HCT116 (cell line): ENCODE measurements at regions not wholly inside any gene's neighbourhood (a gene's known extent, or its start where the extent isn't known, plus 50 kb on each side); places are given as distances from the start of the nearest gene placed in this dataset.

Experiments used
- ATAC-seq: fragments of 200-7000 bp; cut with Tn5 transposase; 2 replicates; pipeline ENCODE4 v1.9.1; 2020; ENCODE audit warnings: mild to moderate bottlenecking, moderate library complexity
- BruUV-seq: library from RNA; stranded (reverse); fragments of 400-500 nt; replicated peaks from 2 replicates; lab custom pipeline; 2021; lab: Mats Ljungman, UMichigan
- CTCF ChIA-PET: fragments of 300-600 bp; sonication (Branson Sonifier 250); formaldehyde crosslinking; loops from one replicate; lab custom pipeline; 2021; ENCODE audit warnings: antibody characterized with exemption; lab: Charles Lee
- POLR2A ChIA-PET: fragments of 300-600, 350-600 bp; sonication (Branson Sonifier 250); formaldehyde crosslinking; loops from one replicate; lab custom pipeline; 2021; ENCODE audit warnings: antibody characterized with exemption; lab: Charles Lee
- RAD21 ChIA-PET, 2 experiments: fragments of 300-600 bp; sonication (Branson Sonifier 250); formaldehyde crosslinking; loops; one replicate each; lab custom pipeline; 2023; ENCODE audit warnings: low total read pairs in 2 of 2; ENCODE audit not compliant: uncharacterized antibody in 2 of 2, unreplicated experiment in 2 of 2, low non-redundant PET in 1 of 2; lab: Charles Lee
- DNase-seq: peaks from one replicate; pipeline ENCODE4 v3.0.0-alpha.2; 2010; ENCODE audit warnings: low read depth, low spot score
- H2AFZ ChIP-seq: fragments of 200-600 bp; shearing (Covaris generic), sonication (generic); 2 replicates; pipeline ENCODE4 v1.6.1; 2017; ENCODE audit warnings: low read depth, mixed run types, mixed read lengths, antibody characterized with exemption, low read length; ENCODE audit not compliant: poor library complexity, severe bottlenecking
- H3K27ac ChIP-seq: 2 replicates; pipeline ENCODE4 v1.5.1; 2012; ENCODE audit warnings: low read depth, low read length
- H3K27me3 ChIP-seq: fragments of 200-600 bp; sonication (generic); 2 replicates; pipeline ENCODE4 v1.6.1; 2016; ENCODE audit warnings: mixed run types, low read length, mixed read lengths; ENCODE audit not compliant: insufficient read depth
- H3K36me3 ChIP-seq, 2 experiments: fragments of 200-500 bp in 1 of 2; fragments of 200-600 bp in 1 of 2; sonication (Bioruptor generic) in 1 of 2; sonication (generic) in 1 of 2; 2 replicates each; pipeline versions ENCODE4 v1.5.1 to v1.6.1; 2014 to 2016; ENCODE audit warnings: low read length in 2 of 2, inconsistent platforms in 1 of 2, mixed read lengths in 1 of 2, mixed run types in 1 of 2; ENCODE audit not compliant: insufficient read depth in 2 of 2, control insufficient read depth in 1 of 2
- H3K4me1 ChIP-seq, 2 experiments: fragments of 200-600 bp in 1 of 2; sonication (generic) in 1 of 2; 2 replicates each; pipeline versions ENCODE4 v1.5.1 to v1.6.1; 2012 to 2017; ENCODE audit warnings: low read length in 2 of 2, inconsistent platforms in 1 of 2, mild to moderate bottlenecking in 1 of 2, mixed read lengths in 1 of 2, mixed run types in 1 of 2, moderate library complexity in 1 of 2; ENCODE audit not compliant: insufficient read depth in 2 of 2, control insufficient read depth in 1 of 2
- H3K4me2 ChIP-seq: fragments of 200-600 bp; sonication (generic); 2 replicates; pipeline ENCODE4 v1.6.1; 2017; ENCODE audit warnings: mixed run types, low read length, mixed read lengths
- H3K4me3 ChIP-seq, 2 experiments: fragments of 200-600 bp in 1 of 2; sonication (generic) in 1 of 2; replicated peaks in 1 of 2; 2 replicates each; pipeline ENCODE4 v1.5.1; 2011 to 2016; ENCODE audit warnings: low read length in 2 of 2, control low read depth in 1 of 2, low read depth in 1 of 2, mild to moderate bottlenecking in 1 of 2, mixed read lengths in 1 of 2, mixed run types in 1 of 2
- H3K79me2 ChIP-seq: fragments of 200-600 bp; sonication (generic); 2 replicates; pipeline ENCODE4 v1.6.1; 2017; ENCODE audit warnings: mild to moderate bottlenecking, mixed run types, low read length, moderate library complexity, mixed read lengths; ENCODE audit not compliant: insufficient read depth
- H3K9ac ChIP-seq: fragments of 200-600 bp; sonication (generic); 2 replicates; pipeline ENCODE4 v1.6.1; 2016; ENCODE audit warnings: low read length, mixed read lengths
- H3K9me2 ChIP-seq: fragments of 200-600 bp; sonication (generic), shearing (Covaris generic); 2 replicates; pipeline ENCODE4 v1.6.1; 2017; ENCODE audit warnings: mixed run types, mild to moderate bottlenecking, moderate library complexity; ENCODE audit not compliant: insufficient read depth
- H3K9me3 ChIP-seq, 2 experiments: fragments of 200-500 bp in 1 of 2; fragments of 200-600 bp in 1 of 2; sonication (Bioruptor generic) in 1 of 2; sonication (generic) in 1 of 2; 2 replicates each; pipeline ENCODE4 v1.6.1; 2014 to 2017; ENCODE audit warnings: low read length in 2 of 2, mixed read lengths in 2 of 2, inconsistent platforms in 1 of 2, low read depth in 1 of 2, mild to moderate bottlenecking in 1 of 2, mixed run types in 1 of 2, moderate library complexity in 1 of 2; ENCODE audit not compliant: control insufficient read depth in 1 of 2, insufficient read depth in 1 of 2
- H4K20me1 ChIP-seq: fragments of 200-600 bp; sonication (generic), shearing (Covaris generic); 2 replicates; pipeline ENCODE4 v1.6.1; 2017; ENCODE audit warnings: mixed run types, mild to moderate bottlenecking, moderate library complexity; ENCODE audit not compliant: insufficient read depth
- EGR1 ChIP-seq: IDR thresholded peaks from 2 replicates; pipeline ENCODE4 v1.6.1; 2012; ENCODE audit warnings: low read depth
- EZH2 ChIP-seq: fragments of 200-600 bp; sonication (generic); IDR thresholded peaks from 2 replicates; pipeline ENCODE4 v1.6.1; 2017; ENCODE audit warnings: antibody characterized with exemption, mixed run types
- POLR2AphosphoS5 ChIP-seq: IDR thresholded peaks from 2 replicates; pipeline ENCODE4 v1.6.1; 2011; ENCODE audit warnings: mild to moderate bottlenecking, low read depth, low read length, moderate library complexity
- RAD21 ChIP-seq: IDR thresholded peaks from 2 replicates; pipeline ENCODE4 v1.6.1; 2012; ENCODE audit warnings: low read depth, mild to moderate bottlenecking
- SP1 ChIP-seq: IDR thresholded peaks from 2 replicates; pipeline ENCODE4 v1.6.1; 2012; ENCODE audit warnings: low read depth
- TCF7L2 ChIP-seq: IDR thresholded peaks from 2 replicates; pipeline ENCODE4 v1.7.0; 2011; ENCODE audit warnings: borderline replicate concordance, inconsistent platforms; ENCODE audit not compliant: insufficient read depth, insufficient read length; ENCODE audit errors: extremely low read depth
- ZFX ChIP-seq: fragments of 450-650 bp; IDR thresholded peaks from 2 replicates; pipeline ENCODE4 v1.6.1; 2017
- ZNF274 ChIP-seq: fragments of 200-500 bp; sonication (Bioruptor generic); IDR thresholded peaks from 2 replicates; pipeline ENCODE4 v1.6.1; 2014; ENCODE audit warnings: mild to moderate bottlenecking, low read depth, low read length, inconsistent platforms
- intact Hi-C: fragments of 100-400 bp; cut with micrococcal nuclease; formaldehyde crosslinking; loops from 2 replicates; pipeline ENCODE4 v1.10.0; 2022
- TF ChIP-seq, protein P1 (sequence below): IDR thresholded peaks from 2 replicates; pipeline ENCODE4 v1.6.1; 2012
- TF ChIP-seq, protein P2 (sequence below): IDR thresholded peaks from 2 replicates; pipeline ENCODE4 v1.6.1; 2011; ENCODE audit warnings: mild to moderate bottlenecking, low read length, moderate library complexity; ENCODE audit not compliant: insufficient replicate concordance; ENCODE audit errors: extremely low read depth
- TF ChIP-seq, protein P3 (sequence below): IDR thresholded peaks from 2 replicates; pipeline ENCODE4 v1.6.1; 2012; ENCODE audit warnings: low read depth

DNA sequence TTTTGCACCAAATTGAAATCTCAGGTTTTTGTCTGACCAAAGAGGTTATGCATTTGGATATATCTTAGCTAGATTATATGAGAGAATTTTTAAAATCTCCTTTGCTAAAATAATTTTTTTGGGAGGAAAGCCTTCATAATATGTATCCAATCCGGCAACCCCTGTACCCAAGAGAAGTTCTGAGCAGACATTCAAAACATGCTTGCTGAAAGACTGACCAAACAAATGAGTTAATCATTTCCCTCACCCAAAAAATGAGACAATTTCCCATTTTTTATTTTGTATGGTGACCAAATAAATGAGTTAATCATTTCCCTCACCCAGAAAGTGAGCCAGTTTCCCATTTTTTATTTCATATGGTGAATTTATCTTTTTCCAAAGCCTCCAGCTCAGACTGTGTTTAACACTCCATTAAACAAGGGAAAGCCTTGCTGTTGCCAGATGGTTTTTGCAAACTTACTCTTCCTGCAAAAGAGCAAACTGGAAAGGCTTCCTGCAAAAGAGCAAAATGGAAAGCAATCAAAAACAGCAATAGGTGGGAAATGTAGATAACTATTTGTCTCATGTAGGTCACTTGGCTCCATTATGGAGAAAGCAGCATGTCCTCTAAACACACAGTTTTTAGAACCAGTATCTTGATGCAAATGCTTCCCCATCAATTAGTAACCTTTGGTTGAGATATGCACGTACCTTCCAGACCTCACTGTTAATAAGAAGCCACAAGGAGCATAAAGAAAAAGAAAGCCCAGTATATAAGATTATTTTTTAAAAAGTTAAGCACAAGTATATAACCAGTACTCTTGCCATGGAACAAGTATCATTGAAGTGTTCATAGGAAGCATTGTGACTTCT, 78.4 kb upstream of the OSTN start:
- RAD21 ChIA-PET = no interaction called here
- Histone ChIP-seq H3K27ac (no peak overlapping the region), H3K4me3 (no peak overlapping the region), H3K27me3 (no peaks in the 10 kb centered on the region), H4K20me1 (no peaks in the 10 kb centered on the region), H3K9ac (no peak overlapping the region), H2AFZ (no peak overlapping the region), H3K79me2 (no peaks in the 10 kb centered on the region), H3K36me3 (no peaks in the 10 kb centered on the region), H3K9me2 (no peaks in the 10 kb centered on the region), H3K9me3 (no peaks in the 10 kb centered on the region), H3K4me1 (no peaks in the 10 kb centered on the region), H3K4me2 (no peak overlapping the region)
- BruUV-seq = no TSS peak
- POLR2A ChIA-PET = no interaction called here
- CTCF ChIA-PET = no interaction called here
- no peak for TF ChIP-seq ZFX
- TF ChIP-seq, protein P1, sequence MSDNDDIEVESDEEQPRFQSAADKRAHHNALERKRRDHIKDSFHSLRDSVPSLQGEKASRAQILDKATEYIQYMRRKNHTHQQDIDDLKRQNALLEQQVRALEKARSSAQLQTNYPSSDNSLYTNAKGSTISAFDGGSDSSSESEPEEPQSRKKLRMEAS = no peak
- TF ChIP-seq EZH2 = no peak
- intact Hi-C loops = no loop called here
- no peak for ATAC-seq
- no peak for DNase-seq

DNA sequence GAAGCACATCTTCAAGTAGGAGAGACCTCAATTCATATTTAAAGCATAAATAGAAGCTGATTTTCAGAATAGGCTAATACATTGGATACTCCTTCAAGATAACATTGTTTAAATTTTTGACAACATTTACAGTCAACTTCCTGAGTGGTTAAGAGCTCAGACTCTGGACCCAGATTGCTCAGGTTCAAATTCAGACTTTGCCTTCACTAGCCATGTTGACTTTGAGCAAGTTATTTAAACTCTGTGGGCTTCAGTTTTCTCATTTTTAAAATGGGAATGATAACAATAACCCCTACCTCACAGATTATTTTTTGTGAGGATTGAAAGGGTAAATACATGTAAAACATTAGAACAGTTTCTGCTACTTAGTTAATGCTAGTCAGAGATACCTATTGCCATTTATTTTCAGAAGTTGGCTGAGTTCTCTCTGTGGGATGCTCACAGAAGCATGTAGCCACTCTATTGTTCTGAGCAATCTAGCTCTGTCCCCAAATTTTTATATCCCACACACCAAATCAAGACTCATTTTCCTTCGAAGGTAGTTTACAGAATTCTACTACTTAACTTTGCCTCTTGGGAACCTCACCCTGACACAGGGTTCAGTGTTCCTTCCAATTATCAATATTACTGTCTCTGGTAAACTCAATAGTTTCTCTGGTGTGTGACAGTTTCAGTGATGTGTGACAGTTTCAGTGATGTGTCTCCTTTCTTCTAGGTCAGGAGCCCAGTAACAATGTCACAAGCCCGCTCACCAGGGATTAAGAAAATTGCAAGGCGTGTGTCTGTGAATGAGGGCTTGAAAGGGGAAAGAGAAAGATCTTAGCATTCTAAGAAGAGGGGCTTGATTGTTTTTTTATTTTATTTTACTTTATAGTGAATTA, 79.4 kb upstream of the OSTN start:
- Histone ChIP-seq H2AFZ (peak overlapping the region; percentile 8), H3K4me1 (no peaks in the 10 kb centered on the region), H3K4me3 (no peak overlapping the region), H3K79me2 (no peaks in the 10 kb centered on the region), H3K4me2 (no peak overlapping the region), H3K9ac (no peak overlapping the region), H3K36me3 (no peaks in the 10 kb centered on the region), H4K20me1 (no peaks in the 10 kb centered on the region), H3K27me3 (no peaks in the 10 kb centered on the region), H3K9me3 (no peaks in the 10 kb centered on the region), H3K9me2 (no peaks in the 10 kb centered on the region), H3K27ac (no peak overlapping the region)
- intact Hi-C loops = no loop called here
- ATAC-seq = no peak
- POLR2A ChIA-PET = no interaction called here
- no peak for DNase-seq
- CTCF ChIA-PET = no interaction called here
- no TSS peak for BruUV-seq
- RAD21 ChIA-PET = no interaction called here
- TF ChIP-seq TCF7L2 (no peak), POLR2AphosphoS5 (no peak), SP1 (no peak), RAD21 (no peak), EZH2 (no peak), ZFX (no peak), EGR1 (no peak), ZNF274 (no peak)
- TF ChIP-seq, protein P2, sequence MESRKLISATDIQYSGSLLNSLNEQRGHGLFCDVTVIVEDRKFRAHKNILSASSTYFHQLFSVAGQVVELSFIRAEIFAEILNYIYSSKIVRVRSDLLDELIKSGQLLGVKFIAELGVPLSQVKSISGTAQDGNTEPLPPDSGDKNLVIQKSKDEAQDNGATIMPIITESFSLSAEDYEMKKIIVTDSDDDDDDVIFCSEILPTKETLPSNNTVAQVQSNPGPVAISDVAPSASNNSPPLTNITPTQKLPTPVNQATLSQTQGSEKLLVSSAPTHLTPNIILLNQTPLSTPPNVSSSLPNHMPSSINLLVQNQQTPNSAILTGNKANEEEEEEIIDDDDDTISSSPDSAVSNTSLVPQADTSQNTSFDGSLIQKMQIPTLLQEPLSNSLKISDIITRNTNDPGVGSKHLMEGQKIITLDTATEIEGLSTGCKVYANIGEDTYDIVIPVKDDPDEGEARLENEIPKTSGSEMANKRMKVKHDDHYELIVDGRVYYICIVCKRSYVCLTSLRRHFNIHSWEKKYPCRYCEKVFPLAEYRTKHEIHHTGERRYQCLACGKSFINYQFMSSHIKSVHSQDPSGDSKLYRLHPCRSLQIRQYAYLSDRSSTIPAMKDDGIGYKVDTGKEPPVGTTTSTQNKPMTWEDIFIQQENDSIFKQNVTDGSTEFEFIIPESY = no peak
- TF ChIP-seq, protein P3, sequence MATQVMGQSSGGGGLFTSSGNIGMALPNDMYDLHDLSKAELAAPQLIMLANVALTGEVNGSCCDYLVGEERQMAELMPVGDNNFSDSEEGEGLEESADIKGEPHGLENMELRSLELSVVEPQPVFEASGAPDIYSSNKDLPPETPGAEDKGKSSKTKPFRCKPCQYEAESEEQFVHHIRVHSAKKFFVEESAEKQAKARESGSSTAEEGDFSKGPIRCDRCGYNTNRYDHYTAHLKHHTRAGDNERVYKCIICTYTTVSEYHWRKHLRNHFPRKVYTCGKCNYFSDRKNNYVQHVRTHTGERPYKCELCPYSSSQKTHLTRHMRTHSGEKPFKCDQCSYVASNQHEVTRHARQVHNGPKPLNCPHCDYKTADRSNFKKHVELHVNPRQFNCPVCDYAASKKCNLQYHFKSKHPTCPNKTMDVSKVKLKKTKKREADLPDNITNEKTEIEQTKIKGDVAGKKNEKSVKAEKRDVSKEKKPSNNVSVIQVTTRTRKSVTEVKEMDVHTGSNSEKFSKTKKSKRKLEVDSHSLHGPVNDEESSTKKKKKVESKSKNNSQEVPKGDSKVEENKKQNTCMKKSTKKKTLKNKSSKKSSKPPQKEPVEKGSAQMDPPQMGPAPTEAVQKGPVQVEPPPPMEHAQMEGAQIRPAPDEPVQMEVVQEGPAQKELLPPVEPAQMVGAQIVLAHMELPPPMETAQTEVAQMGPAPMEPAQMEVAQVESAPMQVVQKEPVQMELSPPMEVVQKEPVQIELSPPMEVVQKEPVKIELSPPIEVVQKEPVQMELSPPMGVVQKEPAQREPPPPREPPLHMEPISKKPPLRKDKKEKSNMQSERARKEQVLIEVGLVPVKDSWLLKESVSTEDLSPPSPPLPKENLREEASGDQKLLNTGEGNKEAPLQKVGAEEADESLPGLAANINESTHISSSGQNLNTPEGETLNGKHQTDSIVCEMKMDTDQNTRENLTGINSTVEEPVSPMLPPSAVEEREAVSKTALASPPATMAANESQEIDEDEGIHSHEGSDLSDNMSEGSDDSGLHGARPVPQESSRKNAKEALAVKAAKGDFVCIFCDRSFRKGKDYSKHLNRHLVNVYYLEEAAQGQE = no peak
